ENCODE measurements at regions not wholly inside any gene's neighbourhood (a gene's known extent, or its start where the extent isn't known, plus 50 kb on each side); places are given as distances from the start of the nearest gene placed in this dataset.

GRCh38 chr2:136188086-136188485 is 70.1 kb upstream of the CXCR4 start (continued):
- no peak for TF ChIP-seq EP300 (conservative IDR thresholded peaks at IDR 0.05; ENCODE audit: poor library complexity, severe bottlenecking)
- no peak for TF ChIP-seq EZH2 (IDR thresholded peaks at IDR 0.05; ENCODE audit: borderline replicate concordance, insufficient read depth, low read length, poor library complexity, severe bottlenecking)
- TF ChIP-seq POLR2AphosphoS5 (IDR thresholded peaks at IDR 0.05) = no peak

GRCh38 chr2:136185981-136186776 is 68.2 kb upstream of the CXCR4 start:
- Histone ChIP-seq H3K4me2 (ENCODE audit: low read length) (no peak overlapping the region), H3K9me2 (ENCODE audit: insufficient read depth, low read length) (no peaks in the 10 kb centered on the region), H3K36me3 (ENCODE audit: insufficient read depth, low read length) (no peaks in the 10 kb centered on the region), H3K27me3 (ENCODE audit: insufficient read depth, low read depth, low read length) (no peaks in the 10 kb centered on the region), H3K9ac (ENCODE audit: low read length) (no peak overlapping the region), H3K9me3 (ENCODE audit: low read length) (no peaks in the 10 kb centered on the region), H3F3A (ENCODE audit: insufficient read depth, low read length, poor library complexity, severe bottlenecking) (no peaks in the 10 kb centered on the region), H3K4me3 (ENCODE audit: low read length) (no peak overlapping the region), H3K79me2 (replicated peaks; ENCODE audit: insufficient read depth, low read length) (no peaks in the 10 kb centered on the region), H2AFZ (ENCODE audit: low read depth, low read length) (no peak overlapping the region), H4K20me1 (ENCODE audit: insufficient read depth) (no peaks in the 10 kb centered on the region), H3K27ac (ENCODE audit: low read length) (no peak overlapping the region)
- TF ChIP-seq EZH2 (IDR thresholded peaks at IDR 0.05; ENCODE audit: borderline replicate concordance, insufficient read depth, low read length, poor library complexity, severe bottlenecking) (no peak), RAD21 (conservative IDR thresholded peaks at IDR 0.05) (no peak), POLR2AphosphoS5 (IDR thresholded peaks at IDR 0.05) (no peak), MXI1 (conservative IDR thresholded peaks at IDR 0.05; ENCODE audit: poor library complexity, severe bottlenecking) (no peak), SMC3 (conservative IDR thresholded peaks at IDR 0.05; ENCODE audit: poor library complexity) (no peak), REST (IDR thresholded peaks at IDR 0.05; ENCODE audit: borderline replicate concordance) (no peak), TAF1 (IDR thresholded peaks at IDR 0.05; ENCODE audit: low read depth) (no peak), CTCF (IDR thresholded peaks at IDR 0.05; ENCODE audit: poor library complexity, severe bottlenecking) (no peak), EP300 (conservative IDR thresholded peaks at IDR 0.05; ENCODE audit: poor library complexity, severe bottlenecking) (no peak)

GRCh38 chr2:136183097-136183496 is 65.1 kb upstream of the CXCR4 start:
- H3K36me3 ChIP-seq (ENCODE audit: insufficient read depth, low read length) = no peaks in the 10 kb centered on the region
- no peak overlapping the region for H3K27ac ChIP-seq (ENCODE audit: low read length)
- H3K9me2 ChIP-seq (ENCODE audit: insufficient read depth, low read length) = no peaks in the 10 kb centered on the region
- TF ChIP-seq EZH2 (IDR thresholded peaks at IDR 0.05; ENCODE audit: borderline replicate concordance, insufficient read depth, low read length, poor library complexity, severe bottlenecking) (no peak), REST (IDR thresholded peaks at IDR 0.05; ENCODE audit: borderline replicate concordance) (no peak), SMC3 (conservative IDR thresholded peaks at IDR 0.05; ENCODE audit: poor library complexity) (no peak), POLR2AphosphoS5 (IDR thresholded peaks at IDR 0.05) (no peak), EP300 (conservative IDR thresholded peaks at IDR 0.05; ENCODE audit: poor library complexity, severe bottlenecking) (no peak), MXI1 (conservative IDR thresholded peaks at IDR 0.05; ENCODE audit: poor library complexity, severe bottlenecking) (no peak)
- no peak overlapping the region for H2AFZ ChIP-seq (ENCODE audit: low read depth, low read length)
- no peaks in the 10 kb centered on the region for H3K9me3 ChIP-seq (ENCODE audit: low read length)
- no peak overlapping the region for H3K4me2 ChIP-seq (ENCODE audit: low read length)
- H4K20me1 ChIP-seq (ENCODE audit: insufficient read depth) = no peaks in the 10 kb centered on the region
- H3F3A ChIP-seq (ENCODE audit: insufficient read depth, low read length, poor library complexity, severe bottlenecking) = no peaks in the 10 kb centered on the region
- no peak overlapping the region for H3K9ac ChIP-seq (ENCODE audit: low read length)
- no peaks in the 10 kb centered on the region for H3K27me3 ChIP-seq (ENCODE audit: insufficient read depth, low read depth, low read length)
- no peak overlapping the region for H3K4me3 ChIP-seq (ENCODE audit: low read length)
- no peaks in the 10 kb centered on the region for H3K79me2 ChIP-seq (replicated peaks; ENCODE audit: insufficient read depth, low read length)

Data from neural cell (in vitro differentiated cells).